PC-3 (cell line): ENCODE measurements at regions not wholly inside any gene's neighbourhood (a gene's known extent, or its start where the extent isn't known, plus 50 kb on each side); places are given as distances from the start of the nearest gene placed in this dataset.

Experiments
- EZH2 ChIP-seq: fragments of 300-600 bp; sonication (generic); IDR thresholded peaks from one replicate; pipeline ENCODE4 v1.6.1; 2017; ENCODE audit warnings: antibody characterized with exemption, mild to moderate bottlenecking, low read length; ENCODE audit not compliant: unreplicated experiment
- EZH2phosphoT487 ChIP-seq: fragments of 300-600 bp; sonication (generic); IDR thresholded peaks from 2 replicates; pipeline ENCODE4 v1.6.1; 2018; ENCODE audit warnings: mild to moderate bottlenecking, antibody characterized with exemption, low read length, borderline replicate concordance
- TF ChIP-seq, protein P1 (sequence below): fragments of 300-600 bp; sonication (generic); conservative IDR thresholded peaks from 2 replicates; pipeline ENCODE4 v1.5.1; 2017; ENCODE audit warnings: antibody characterized with exemption, low read depth, mild to moderate bottlenecking, low read length

DNA sequence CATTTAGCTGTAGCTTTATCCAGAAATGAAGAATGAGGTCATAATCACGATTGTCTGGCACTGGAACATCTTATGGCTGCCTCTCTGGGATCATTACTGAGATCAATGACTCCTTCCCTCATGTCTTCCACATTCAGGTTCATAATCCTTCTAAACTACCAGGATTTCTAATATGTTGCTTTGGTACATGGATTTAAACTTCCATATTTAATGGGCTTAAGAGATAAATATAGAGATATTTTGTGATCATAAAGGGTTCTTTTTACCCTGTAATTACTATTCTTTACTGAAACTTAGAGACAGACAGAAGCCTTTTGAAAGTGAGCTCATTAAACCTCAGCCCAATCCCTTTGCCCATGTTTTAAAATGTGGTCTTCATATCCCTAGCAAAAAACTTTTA is 575.4 kb upstream of the ALCAM start:
- TF ChIP-seq, protein P1, sequence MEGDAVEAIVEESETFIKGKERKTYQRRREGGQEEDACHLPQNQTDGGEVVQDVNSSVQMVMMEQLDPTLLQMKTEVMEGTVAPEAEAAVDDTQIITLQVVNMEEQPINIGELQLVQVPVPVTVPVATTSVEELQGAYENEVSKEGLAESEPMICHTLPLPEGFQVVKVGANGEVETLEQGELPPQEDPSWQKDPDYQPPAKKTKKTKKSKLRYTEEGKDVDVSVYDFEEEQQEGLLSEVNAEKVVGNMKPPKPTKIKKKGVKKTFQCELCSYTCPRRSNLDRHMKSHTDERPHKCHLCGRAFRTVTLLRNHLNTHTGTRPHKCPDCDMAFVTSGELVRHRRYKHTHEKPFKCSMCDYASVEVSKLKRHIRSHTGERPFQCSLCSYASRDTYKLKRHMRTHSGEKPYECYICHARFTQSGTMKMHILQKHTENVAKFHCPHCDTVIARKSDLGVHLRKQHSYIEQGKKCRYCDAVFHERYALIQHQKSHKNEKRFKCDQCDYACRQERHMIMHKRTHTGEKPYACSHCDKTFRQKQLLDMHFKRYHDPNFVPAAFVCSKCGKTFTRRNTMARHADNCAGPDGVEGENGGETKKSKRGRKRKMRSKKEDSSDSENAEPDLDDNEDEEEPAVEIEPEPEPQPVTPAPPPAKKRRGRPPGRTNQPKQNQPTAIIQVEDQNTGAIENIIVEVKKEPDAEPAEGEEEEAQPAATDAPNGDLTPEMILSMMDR = no peak
- no peak for TF ChIP-seq EZH2
- no peak for TF ChIP-seq EZH2phosphoT487
